MM.1S (cell line): ENCODE measurements at regions not wholly inside any gene's neighbourhood (a gene's known extent, or its start where the extent isn't known, plus 50 kb on each side); places are given as distances from the start of the nearest gene placed in this dataset.

ENCODE experiments used
- DNase-seq: peaks from one replicate; pipeline ENCODE4 v3.0.0-alpha.2; 2015
- H2AFZ ChIP-seq: fragments of 300-600 bp; sonication (generic); 2 replicates; pipeline ENCODE4 v1.6.0; 2016; ENCODE audit warnings: antibody characterized with exemption, low read length
- H3F3A ChIP-seq: fragments of 300-600 bp; sonication (generic); 2 replicates; pipeline ENCODE4 v1.6.1; 2016; ENCODE audit warnings: mild to moderate bottlenecking, antibody characterized with exemption, low read length, moderate library complexity, mixed read lengths; ENCODE audit not compliant: insufficient read depth
- H3K27ac ChIP-seq: fragments of 300-600 bp; sonication (generic); 2 replicates; pipeline ENCODE4 v1.5.1; 2016; ENCODE audit warnings: mild to moderate bottlenecking, low read length
- H3K27me3 ChIP-seq: fragments of 300-600 bp; sonication (generic); replicated peaks from 2 replicates; pipeline ENCODE4 v1.6.0; 2016; ENCODE audit warnings: low read length; ENCODE audit not compliant: insufficient read depth
- H3K36me3 ChIP-seq: fragments of 300-600 bp; sonication (generic); replicated peaks from 2 replicates; pipeline ENCODE4 v1.6.1; 2016; ENCODE audit warnings: mild to moderate bottlenecking, low read length, mixed read lengths; ENCODE audit not compliant: insufficient read depth
- H3K4me1 ChIP-seq: fragments of 300-600 bp; sonication (generic); 2 replicates; pipeline ENCODE4 v1.6.1; 2016; ENCODE audit warnings: low read length, mixed read lengths
- H3K4me2 ChIP-seq: fragments of 300-600 bp; sonication (generic); 2 replicates; pipeline ENCODE4 v1.6.0; 2016; ENCODE audit warnings: low read depth, low read length
- H3K4me3 ChIP-seq: fragments of 300-600 bp; sonication (generic); 2 replicates; pipeline ENCODE4 v1.5.1; 2016; ENCODE audit warnings: low read length, mixed read lengths
- H3K79me2 ChIP-seq: fragments of 300-600 bp; sonication (generic); 2 replicates; pipeline ENCODE4 v1.6.1; 2016; ENCODE audit warnings: mixed run types, low read length, mixed read lengths
- H3K9ac ChIP-seq: fragments of 300-600 bp; sonication (generic); 2 replicates; pipeline ENCODE4 v1.6.1; 2016; ENCODE audit warnings: low read length, mixed read lengths
- H3K9me2 ChIP-seq: fragments of 300-600 bp; sonication (generic); replicated peaks from 2 replicates; pipeline ENCODE4 v1.6.1; 2016; ENCODE audit warnings: mild to moderate bottlenecking, low read length, mixed read lengths; ENCODE audit not compliant: insufficient read depth
- H3K9me3 ChIP-seq: fragments of 300-600 bp; sonication (generic); replicated peaks from 2 replicates; pipeline ENCODE4 v1.6.1; 2016; ENCODE audit warnings: mild to moderate bottlenecking, low read length, mixed read lengths; ENCODE audit not compliant: insufficient read depth
- H4K20me1 ChIP-seq: fragments of 300-600 bp; sonication (generic); 2 replicates; pipeline ENCODE4 v1.6.1; 2016; ENCODE audit warnings: mild to moderate bottlenecking, low read length, moderate library complexity, mixed read lengths; ENCODE audit not compliant: insufficient read depth
- CTCF ChIP-seq: fragments of 300-600 bp; sonication (generic); IDR thresholded peaks from 2 replicates; pipeline ENCODE4 v1.5.1; 2016; ENCODE audit warnings: antibody characterized with exemption, low read length, mixed read lengths
- EZH2 ChIP-seq: fragments of 300-600 bp; sonication (generic); optimal IDR thresholded peaks from 2 replicates; pipeline ENCODE3; 2017; ENCODE audit warnings: low read depth, mild to moderate bottlenecking, antibody characterized with exemption, low read length, mixed read lengths
- EZH2phosphoT487 ChIP-seq: fragments of 300-600 bp; sonication (generic); IDR thresholded peaks from 2 replicates; pipeline ENCODE4 v1.6.1; 2018; ENCODE audit warnings: antibody characterized with exemption, low read length

- TF ChIP-seq EZH2phosphoT487 (no peak), CTCF (no peak), EZH2 (no peak)
- Histone ChIP-seq H3F3A (no peaks in the 10 kb centered on the region), H3K4me1 (no peaks in the 10 kb centered on the region), H3K27me3 (no peaks in the 10 kb centered on the region), H2AFZ (no peak overlapping the region), H3K79me2 (no peaks in the 10 kb centered on the region), H3K9ac (no peak overlapping the region), H3K27ac (no peak overlapping the region), H3K36me3 (no peaks in the 10 kb centered on the region), H3K9me3 (no peaks in the 10 kb centered on the region), H3K4me3 (no peak overlapping the region), H3K4me2 (no peak overlapping the region), H3K9me2 (no peaks in the 10 kb centered on the region), H4K20me1 (no peaks in the 10 kb centered on the region)
- DNase-seq = no peak
These were observed 89.1 kb upstream of the TSPAN5 start for GRCh38 chr4:98747393-98748091.

GRCh38 chr4:98746936-98747335, 88.5 kb upstream of the TSPAN5 start:
- Histone ChIP-seq H3K36me3 (no peaks in the 10 kb centered on the region), H3K9me3 (no peaks in the 10 kb centered on the region), H3K9ac (no peak overlapping the region), H3K4me1 (no peaks in the 10 kb centered on the region), H3F3A (no peaks in the 10 kb centered on the region), H3K27me3 (no peaks in the 10 kb centered on the region), H3K27ac (no peak overlapping the region), H3K4me3 (no peak overlapping the region), H2AFZ (no peak overlapping the region), H3K4me2 (no peak overlapping the region), H4K20me1 (no peaks in the 10 kb centered on the region), H3K9me2 (no peaks in the 10 kb centered on the region), H3K79me2 (no peaks in the 10 kb centered on the region)
- no peak for DNase-seq
- TF ChIP-seq CTCF (no peak), EZH2 (no peak), EZH2phosphoT487 (no peak)

GRCh38 chr4:98746530-98746929, 88.1 kb upstream of the TSPAN5 start:
- Histone ChIP-seq H3K4me1 (no peaks in the 10 kb centered on the region), H2AFZ (no peak overlapping the region), H3K9me2 (no peaks in the 10 kb centered on the region), H3F3A (no peaks in the 10 kb centered on the region), H3K27ac (no peak overlapping the region), H3K79me2 (no peaks in the 10 kb centered on the region), H3K4me3 (no peak overlapping the region), H3K9me3 (no peaks in the 10 kb centered on the region), H3K36me3 (no peaks in the 10 kb centered on the region), H3K27me3 (no peaks in the 10 kb centered on the region), H3K9ac (no peak overlapping the region), H4K20me1 (no peaks in the 10 kb centered on the region), H3K4me2 (no peak overlapping the region)
- DNase-seq = no peak
- TF ChIP-seq CTCF = no peak
- no peak for TF ChIP-seq EZH2phosphoT487
- no peak for TF ChIP-seq EZH2
